ENCODE measurements at regions not wholly inside any gene's neighbourhood (a gene's known extent, or its start where the extent isn't known, plus 50 kb on each side); places are given as distances from the start of the nearest gene placed in this dataset.

GRCh38 chr10:108736111-108736510 lies 1187.2 kb downstream of the XPNPEP1 start:
- no peak for DNase-seq (ENCODE audit: extremely low spot score)
- TF ChIP-seq SUZ12 (IDR thresholded peaks at IDR 0.05) (no peak), ELF4 (IDR thresholded peaks at IDR 0.05) (no peak), ZNF384 (IDR thresholded peaks at IDR 0.05) (no peak), FOXM1 (IDR thresholded peaks at IDR 0.05; ENCODE audit: borderline replicate concordance) (no peak), FOXK2 (IDR thresholded peaks at IDR 0.05) (no peak), FOXA1 (IDR thresholded peaks at IDR 0.05) (no peak), CTBP1 (IDR thresholded peaks at IDR 0.05; ENCODE audit: borderline replicate concordance) (no peak), PKNOX1 (IDR thresholded peaks at IDR 0.05) (no peak), BHLHE40 (IDR thresholded peaks at IDR 0.05; ENCODE audit: borderline replicate concordance) (no peak)
- ChIA-PET POLR2A (no interaction called here), CTCF (no interaction called here)

GRCh38 chr10:108735380-108735779 lies 1187.9 kb downstream of the XPNPEP1 start:
- no peak for TF ChIP-seq FOXK2 (IDR thresholded peaks at IDR 0.05)
- no peak for TF ChIP-seq ARNT (IDR thresholded peaks at IDR 0.05)
- TF ChIP-seq PKNOX1 (IDR thresholded peaks at IDR 0.05) = no peak
- no peak for TF ChIP-seq HDGF (IDR thresholded peaks at IDR 0.05; ENCODE audit: borderline replicate concordance)
- TF ChIP-seq L3MBTL2 (conservative IDR thresholded peaks at IDR 0.05) = no peak
- TF ChIP-seq SUZ12 (IDR thresholded peaks at IDR 0.05) = no peak
- no peak for TF ChIP-seq NFRKB (IDR thresholded peaks at IDR 0.05)
- TF ChIP-seq BHLHE40 (IDR thresholded peaks at IDR 0.05; ENCODE audit: borderline replicate concordance) = no peak
- TF ChIP-seq SP1 (IDR thresholded peaks at IDR 0.05) = no peak
- TF ChIP-seq FOXM1 (IDR thresholded peaks at IDR 0.05; ENCODE audit: borderline replicate concordance) = no peak
- TF ChIP-seq FOXA1 (IDR thresholded peaks at IDR 0.05) = no peak
- no peak for TF ChIP-seq TARDBP (IDR thresholded peaks at IDR 0.05)
- no peak for TF ChIP-seq ZNF384 (IDR thresholded peaks at IDR 0.05)
- no peak for TF ChIP-seq LEF1 (IDR thresholded peaks at IDR 0.05; ENCODE audit: borderline replicate concordance)
- TF ChIP-seq CTBP1 (IDR thresholded peaks at IDR 0.05; ENCODE audit: borderline replicate concordance) = no peak
- TF ChIP-seq ELF4 (IDR thresholded peaks at IDR 0.05) = no peak
- DNase-seq (ENCODE audit: extremely low spot score) = no peak
- ChIA-PET CTCF (no interaction called here), POLR2A (no interaction called here)

GRCh38 chr10:108721874-108722273 lies 1201.4 kb downstream of the XPNPEP1 start:
- DNase-seq (ENCODE audit: extremely low spot score) = no peak
- TF ChIP-seq CTBP1 (IDR thresholded peaks at IDR 0.05; ENCODE audit: borderline replicate concordance) (no peak), TARDBP (IDR thresholded peaks at IDR 0.05) (no peak), SUZ12 (IDR thresholded peaks at IDR 0.05) (no peak), L3MBTL2 (conservative IDR thresholded peaks at IDR 0.05) (no peak)
- ChIA-PET CTCF (no interaction called here), POLR2A (no interaction called here)

GRCh38 chr10:108716352-108716751 lies 1207.0 kb downstream of the XPNPEP1 start:
- POLR2A ChIA-PET = no interaction called here
- CTCF ChIA-PET = no interaction called here
- TF ChIP-seq ELF4 (IDR thresholded peaks at IDR 0.05) (no peak), NFRKB (IDR thresholded peaks at IDR 0.05) (no peak), SP1 (IDR thresholded peaks at IDR 0.05) (no peak), TARDBP (IDR thresholded peaks at IDR 0.05) (no peak), ZNF384 (IDR thresholded peaks at IDR 0.05) (no peak), PKNOX1 (IDR thresholded peaks at IDR 0.05) (no peak), SUZ12 (IDR thresholded peaks at IDR 0.05) (no peak), ARNT (IDR thresholded peaks at IDR 0.05) (no peak), BHLHE40 (IDR thresholded peaks at IDR 0.05; ENCODE audit: borderline replicate concordance) (no peak)

GRCh38 chr10:108709927-108710722 lies 1213.2 kb downstream of the XPNPEP1 start:
- ChIA-PET CTCF (no interaction called here), POLR2A (no interaction called here)
- DNase-seq (ENCODE audit: extremely low spot score) = no peak
- no peak for TF ChIP-seq NFRKB (IDR thresholded peaks at IDR 0.05)
- no peak for TF ChIP-seq PKNOX1 (IDR thresholded peaks at IDR 0.05)
- no peak for TF ChIP-seq HDGF (IDR thresholded peaks at IDR 0.05; ENCODE audit: borderline replicate concordance)
- TF ChIP-seq FOXA1 (IDR thresholded peaks at IDR 0.05) = no peak
- no peak for TF ChIP-seq ELF4 (IDR thresholded peaks at IDR 0.05)
- no peak for TF ChIP-seq ZNF384 (IDR thresholded peaks at IDR 0.05)
- TF ChIP-seq SUZ12 (IDR thresholded peaks at IDR 0.05) = no peak
- no peak for TF ChIP-seq BHLHE40 (IDR thresholded peaks at IDR 0.05; ENCODE audit: borderline replicate concordance)
- no peak for TF ChIP-seq L3MBTL2 (conservative IDR thresholded peaks at IDR 0.05)
- no peak for TF ChIP-seq SP1 (IDR thresholded peaks at IDR 0.05)
- no peak for TF ChIP-seq FOXK2 (IDR thresholded peaks at IDR 0.05)
- TF ChIP-seq FOXM1 (IDR thresholded peaks at IDR 0.05; ENCODE audit: borderline replicate concordance) = no peak
- no peak for TF ChIP-seq CTBP1 (IDR thresholded peaks at IDR 0.05; ENCODE audit: borderline replicate concordance)
- no peak for TF ChIP-seq TARDBP (IDR thresholded peaks at IDR 0.05)
- TF ChIP-seq LEF1 (IDR thresholded peaks at IDR 0.05; ENCODE audit: borderline replicate concordance) = no peak
- no peak for TF ChIP-seq ARNT (IDR thresholded peaks at IDR 0.05)

More at GRCh38 chr10:108716352-108716751, 1207.0 kb downstream of the XPNPEP1 start:
- DNase-seq (ENCODE audit: extremely low spot score) = no peak

GRCh38 chr10:108708363-108708762 lies 1214.9 kb downstream of the XPNPEP1 start:
- POLR2A ChIA-PET = no interaction called here
- CTCF ChIA-PET = no interaction called here
- DNase-seq (ENCODE audit: extremely low spot score) = no peak
- TF ChIP-seq FOXK2 (IDR thresholded peaks at IDR 0.05) = no peak
- TF ChIP-seq FOXA1 (IDR thresholded peaks at IDR 0.05) = no peak
- no peak for TF ChIP-seq ZNF384 (IDR thresholded peaks at IDR 0.05)
- no peak for TF ChIP-seq BHLHE40 (IDR thresholded peaks at IDR 0.05; ENCODE audit: borderline replicate concordance)
- no peak for TF ChIP-seq SUZ12 (IDR thresholded peaks at IDR 0.05)
- TF ChIP-seq ARNT (IDR thresholded peaks at IDR 0.05) = no peak
- TF ChIP-seq TARDBP (IDR thresholded peaks at IDR 0.05) = no peak
- no peak for TF ChIP-seq HDGF (IDR thresholded peaks at IDR 0.05; ENCODE audit: borderline replicate concordance)

Measured in HEK293T (cell line).